SU-DHL-6 (cell line): ENCODE measurements at regions not wholly inside any gene's neighbourhood (a gene's known extent, or its start where the extent isn't known, plus 50 kb on each side); places are given as distances from the start of the nearest gene placed in this dataset.

Experiments used
- H2AFZ ChIP-seq: fragments of 200-600 bp; sonication (generic); 2 replicates; pipeline ENCODE4 v1.6.1; 2014; ENCODE audit warnings: low read depth, mild to moderate bottlenecking, moderate library complexity, mixed read lengths, antibody characterized with exemption, low read length; ENCODE audit not compliant: severe bottlenecking
- H3F3A ChIP-seq: fragments of 200-600 bp; shearing (Covaris generic); 2 replicates; pipeline ENCODE4 v1.6.0; 2016; ENCODE audit warnings: antibody characterized with exemption, mild to moderate bottlenecking; ENCODE audit not compliant: insufficient read depth
- H3K27ac ChIP-seq: fragments of 200-600 bp; sonication (generic); 2 replicates; pipeline ENCODE4 v1.5.1; 2016; ENCODE audit warnings: low read depth, mild to moderate bottlenecking, low read length, moderate library complexity, mixed read lengths
- H3K27me3 ChIP-seq: fragments of 200-600 bp; sonication (generic), shearing (Covaris generic); 2 replicates; pipeline ENCODE4 v1.6.0; 2014; ENCODE audit warnings: mild to moderate bottlenecking, low read length
- H3K36me3 ChIP-seq: fragments of 200-600 bp; sonication (generic); 2 replicates; pipeline ENCODE4 v1.6.1; 2014; ENCODE audit warnings: mild to moderate bottlenecking, low read length, mixed read lengths
- H3K4me2 ChIP-seq: fragments of 300-600, 200-600 bp; shearing (Covaris generic), sonication (generic); 2 replicates; pipeline ENCODE4 v1.6.0; 2014; ENCODE audit warnings: low read length, low read depth, mild to moderate bottlenecking; ENCODE audit not compliant: poor library complexity, severe bottlenecking
- H3K4me3 ChIP-seq: fragments of 200-600 bp; sonication (generic); 2 replicates; pipeline ENCODE4 v1.5.1; 2014; ENCODE audit warnings: antibody characterized with exemption, low read length, mild to moderate bottlenecking, mixed read lengths; ENCODE audit not compliant: insufficient read depth, poor library complexity, severe bottlenecking
- H3K79me2 ChIP-seq: fragments of 200-600 bp; sonication (generic); 2 replicates; pipeline ENCODE4 v1.6.1; 2014; ENCODE audit warnings: mild to moderate bottlenecking, low read length, moderate library complexity; ENCODE audit not compliant: insufficient read depth
- H3K9ac ChIP-seq: fragments of 200-600 bp; sonication (generic); 2 replicates; pipeline ENCODE4 v1.7.0; 2014; ENCODE audit warnings: mild to moderate bottlenecking, low read length
- H3K9me2 ChIP-seq: fragments of 200-600 bp; sonication (generic); replicated peaks from 2 replicates; pipeline ENCODE4 v1.6.1; 2014; ENCODE audit warnings: low read length; ENCODE audit not compliant: insufficient read depth
- H3K9me3 ChIP-seq: fragments of 200-600 bp; sonication (generic); 2 replicates; pipeline ENCODE4 v1.6.1; 2014; ENCODE audit warnings: low read length, mixed read lengths; ENCODE audit not compliant: insufficient read depth
- H4K20me1 ChIP-seq: fragments of 200-600 bp; sonication (generic); 2 replicates; pipeline ENCODE4 v1.6.1; 2014; ENCODE audit warnings: low read depth, mild to moderate bottlenecking, antibody characterized with exemption, low read length, moderate library complexity, mixed read lengths
- CTCF ChIP-seq: fragments of 200-600 bp; sonication (generic); IDR thresholded peaks from one replicate; pipeline ENCODE4 v1.5.1; 2017; ENCODE audit warnings: antibody characterized with exemption, mild to moderate bottlenecking, low read length, moderate library complexity; ENCODE audit not compliant: insufficient read depth, poor library complexity, severe bottlenecking
- EZH2phosphoT487 ChIP-seq: fragments of 200-600 bp; sonication (generic), shearing (Covaris generic); conservative IDR thresholded peaks from 2 replicates; pipeline ENCODE4 v1.6.1; 2018; ENCODE audit warnings: mild to moderate bottlenecking, antibody characterized with exemption, low read length, moderate library complexity, mixed read lengths

- H3K9ac ChIP-seq = no peak overlapping the region
- H3K4me2 ChIP-seq = no peak overlapping the region
- H3K27ac ChIP-seq = no peak overlapping the region
- H3K4me3 ChIP-seq = no peak overlapping the region
- H3K9me2 ChIP-seq = no peaks in the 10 kb centered on the region
- no peaks in the 10 kb centered on the region for H3K79me2 ChIP-seq
- H3K27me3 ChIP-seq = no peaks in the 10 kb centered on the region
- TF ChIP-seq CTCF (no peak), EZH2phosphoT487 (no peak)
- H3K36me3 ChIP-seq = no peaks in the 10 kb centered on the region
- no peak overlapping the region for H2AFZ ChIP-seq
- H3F3A ChIP-seq = no peaks in the 10 kb centered on the region
- no peaks in the 10 kb centered on the region for H3K9me3 ChIP-seq
- no peaks in the 10 kb centered on the region for H4K20me1 ChIP-seq
These were observed 104.5 kb downstream of the RBM43 start for GRCh38 chr2:151157000-151157735.

GRCh38 chr2:151156431-151156830 is 105.2 kb downstream of the RBM43 start:
- no peak overlapping the region for H3K4me3 ChIP-seq
- H2AFZ ChIP-seq = no peak overlapping the region
- no peaks in the 10 kb centered on the region for H3K9me2 ChIP-seq
- no peaks in the 10 kb centered on the region for H3K79me2 ChIP-seq
- H3K9ac ChIP-seq = no peak overlapping the region
- TF ChIP-seq EZH2phosphoT487 (no peak), CTCF (no peak)
- no peaks in the 10 kb centered on the region for H4K20me1 ChIP-seq
- no peak overlapping the region for H3K4me2 ChIP-seq
- no peak overlapping the region for H3K27ac ChIP-seq
- H3K9me3 ChIP-seq = no peaks in the 10 kb centered on the region
- no peaks in the 10 kb centered on the region for H3K27me3 ChIP-seq
- no peaks in the 10 kb centered on the region for H3F3A ChIP-seq
- H3K36me3 ChIP-seq = no peaks in the 10 kb centered on the region

- Histone ChIP-seq H3K4me3 (no peak overlapping the region), H4K20me1 (no peaks in the 10 kb centered on the region), H3K9ac (no peak overlapping the region), H3K36me3 (no peaks in the 10 kb centered on the region), H3K27ac (no peak overlapping the region), H3K79me2 (no peaks in the 10 kb centered on the region), H3K9me2 (no peaks in the 10 kb centered on the region), H3F3A (no peaks in the 10 kb centered on the region), H3K9me3 (no peaks in the 10 kb centered on the region), H3K27me3 (no peaks in the 10 kb centered on the region), H3K4me2 (no peak overlapping the region), H2AFZ (no peak overlapping the region)
- TF ChIP-seq CTCF (no peak), EZH2phosphoT487 (no peak)
These were observed 108.1 kb downstream of the RBM43 start for GRCh38 chr2:151153601-151154000.
